SH-SY5Y (cell line): ENCODE measurements at regions not wholly inside any gene's neighbourhood (a gene's known extent, or its start where the extent isn't known, plus 50 kb on each side); places are given as distances from the start of the nearest gene placed in this dataset.

Experiments used
- GATA2 ChIP-seq: IDR thresholded peaks from 2 replicates; pipeline ENCODE4 v1.6.1; 2011; ENCODE audit warnings: mild to moderate bottlenecking, low read depth, low read length
- GATA3 ChIP-seq: IDR thresholded peaks from 2 replicates; pipeline ENCODE4 v1.6.1; 2011; ENCODE audit warnings: low read depth, mild to moderate bottlenecking, low read length, moderate library complexity

DNA sequence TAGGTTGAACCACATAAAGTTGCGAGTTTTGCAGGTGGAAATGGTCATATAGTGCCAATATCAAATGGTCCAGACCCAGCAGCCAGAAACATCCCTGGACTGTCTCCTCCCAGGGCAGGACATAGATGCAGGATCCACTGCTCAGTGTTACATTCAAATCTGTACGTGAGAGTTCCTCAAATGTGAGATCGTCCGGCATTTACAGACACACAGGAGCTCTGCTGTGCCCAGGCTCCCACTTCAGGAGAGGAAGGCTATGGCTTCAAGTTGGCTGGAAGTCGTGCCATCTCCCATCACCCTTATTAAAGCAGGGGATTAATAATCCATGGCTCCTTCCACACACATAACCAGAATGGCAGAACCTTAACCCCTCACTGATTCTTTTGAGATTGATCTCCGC lies 688.2 kb upstream of the HS6ST1 start:
- TF ChIP-seq GATA3 (no peak), GATA2 (no peak)
